ENCODE measurements at regions not wholly inside any gene's neighbourhood (a gene's known extent, or its start where the extent isn't known, plus 50 kb on each side); places are given as distances from the start of the nearest gene placed in this dataset.

DNA sequence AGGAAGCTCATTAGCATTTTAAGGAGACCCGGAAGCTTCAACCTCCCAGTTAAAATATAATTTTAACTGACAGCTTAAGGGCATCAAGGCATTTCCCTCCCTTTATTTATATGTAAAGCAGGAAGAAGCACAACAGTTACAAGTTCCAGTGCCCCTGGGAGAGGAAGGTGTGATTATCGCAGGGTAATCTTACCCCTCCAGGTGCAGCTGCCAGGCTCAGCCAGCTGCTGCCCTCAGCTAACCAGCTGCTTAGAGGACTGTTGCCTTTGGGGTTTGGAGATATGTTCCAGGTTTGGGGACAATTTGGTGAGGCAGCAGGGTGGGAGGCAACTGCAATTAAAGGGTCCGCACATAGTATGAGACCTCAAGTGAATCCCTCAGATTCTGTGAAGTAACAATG, 55.3 kb upstream of the SETBP1 start:
- H3K4me3 ChIP-seq: no peak overlapping the region
- intact Hi-C loops (cut with DNase I; ENCODE audit: low total_unique reads) (no loop called here), in situ Hi-C loops (cut with MboI; ENCODE audit: low pct_ligation_motif_present in 1 of 4, low pct_unique_long_range_greater_than_20kb in 1 of 4, low sequenced_read_pairs in 3 of 4) (no loop called here)
- no peaks in the 10 kb centered on the region for H3K27me3 ChIP-seq
- no peaks in the 10 kb centered on the region for H3K9me3 ChIP-seq
- H3K27ac ChIP-seq: no peak overlapping the region
- TF ChIP-seq CTCF (IDR thresholded peaks at IDR 0.05): no peak
- no peak for TF ChIP-seq POLR2AphosphoS5 (IDR thresholded peaks at IDR 0.05)
- TF ChIP-seq EP300 (IDR thresholded peaks at IDR 0.05; ENCODE audit: low read depth): no peak
- no peak for TF ChIP-seq POLR2A (IDR thresholded peaks at IDR 0.05)
- H3K36me3 ChIP-seq: no peaks in the 10 kb centered on the region
- no peak for DNase-seq
- WGBS, 2 donors (ENCODE audit: low coverage in 1 of 2): 92 to 100% methylated on average over 1 to 3 of the region's 3 CpGs
- no peaks in the 10 kb centered on the region for H3K4me1 ChIP-seq

- 91 to 100% methylated on average over 1 of the region's 1 CpG for WGBS, 2 donors (ENCODE audit: low coverage in 1 of 2)
- in situ Hi-C loops (cut with MboI; ENCODE audit: low pct_ligation_motif_present in 1 of 4, low pct_unique_long_range_greater_than_20kb in 1 of 4, low sequenced_read_pairs in 3 of 4): no loop called here
These were observed 54.5 kb upstream of the SETBP1 start for GRCh38 chr18:44626236-44626635.

GRCh38 chr18:44626807-44627206, 53.9 kb upstream of the SETBP1 start:
- in situ Hi-C loops (cut with MboI; ENCODE audit: low pct_ligation_motif_present in 1 of 4, low pct_unique_long_range_greater_than_20kb in 1 of 4, low sequenced_read_pairs in 3 of 4) (no loop called here), intact Hi-C loops (cut with DNase I; ENCODE audit: low total_unique reads) (no loop called here)
- Histone ChIP-seq H3K9me3 (no peaks in the 10 kb centered on the region), H3K27me3 (no peaks in the 10 kb centered on the region), H3K4me1 (no peaks in the 10 kb centered on the region), H3K36me3 (no peaks in the 10 kb centered on the region), H3K4me3 (no peak overlapping the region), H3K27ac (no peak overlapping the region)
- no peak for DNase-seq
- TF ChIP-seq POLR2A (IDR thresholded peaks at IDR 0.05) (no peak), CTCF (IDR thresholded peaks at IDR 0.05) (no peak), POLR2AphosphoS5 (IDR thresholded peaks at IDR 0.05) (no peak), EP300 (IDR thresholded peaks at IDR 0.05; ENCODE audit: low read depth) (no peak)
- WGBS, 2 donors (ENCODE audit: low coverage in 1 of 2): 75 to 89% methylated on average over 2 of the region's 2 CpGs

More at GRCh38 chr18:44626236-44626635, 54.5 kb upstream of the SETBP1 start:
- Histone ChIP-seq H3K36me3 (no peaks in the 10 kb centered on the region), H3K4me1 (no peaks in the 10 kb centered on the region), H3K27me3 (no peaks in the 10 kb centered on the region), H3K9me3 (no peaks in the 10 kb centered on the region), H3K27ac (no peak overlapping the region), H3K4me3 (no peak overlapping the region)
- intact Hi-C loops (cut with DNase I; ENCODE audit: low total_unique reads): no loop called here
- no peak for DNase-seq
- TF ChIP-seq EP300 (IDR thresholded peaks at IDR 0.05; ENCODE audit: low read depth) (no peak), POLR2A (IDR thresholded peaks at IDR 0.05) (no peak), CTCF (IDR thresholded peaks at IDR 0.05) (no peak), POLR2AphosphoS5 (IDR thresholded peaks at IDR 0.05) (no peak)

DNA sequence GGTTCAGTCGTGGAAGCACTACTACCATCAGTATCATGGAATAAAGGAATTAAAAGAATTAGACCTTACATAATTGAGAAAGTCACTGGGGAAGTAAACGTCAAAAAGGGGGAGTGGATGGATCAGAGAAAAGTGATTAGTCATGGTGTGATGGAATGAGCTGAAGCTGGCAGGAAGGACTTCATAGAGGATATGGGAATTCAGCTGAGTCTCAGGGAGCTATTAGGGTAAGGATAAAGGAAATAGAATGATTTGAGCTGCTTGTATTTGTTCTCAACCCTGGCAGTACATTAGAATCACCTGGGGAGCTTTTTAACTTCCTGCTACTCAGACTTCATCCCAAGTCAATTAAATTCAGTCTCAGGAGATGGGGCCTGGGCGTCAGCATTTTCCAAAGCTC, 53.4 kb upstream of the SETBP1 start:
- Histone ChIP-seq H3K27ac (no peak overlapping the region), H3K4me1 (no peaks in the 10 kb centered on the region), H3K9me3 (no peaks in the 10 kb centered on the region), H3K4me3 (no peak overlapping the region), H3K27me3 (no peaks in the 10 kb centered on the region), H3K36me3 (no peaks in the 10 kb centered on the region)
- TF ChIP-seq POLR2A (IDR thresholded peaks at IDR 0.05) (no peak), CTCF (IDR thresholded peaks at IDR 0.05) (no peak)
- intact Hi-C loops (cut with DNase I; ENCODE audit: low total_unique reads): no loop called here
- DNase-seq: no peak
- in situ Hi-C loops (cut with MboI; ENCODE audit: low pct_ligation_motif_present in 1 of 4, low pct_unique_long_range_greater_than_20kb in 1 of 4, low sequenced_read_pairs in 3 of 4): no loop called here
- 61 to 68% methylated on average over 2 to 3 of the region's 3 CpGs for WGBS, 2 donors (ENCODE audit: low coverage in 1 of 2)

Data from transverse colon (tissue), 4 donors.